RWPE1 (cell line): ENCODE measurements at regions not wholly inside any gene's neighbourhood (a gene's known extent, or its start where the extent isn't known, plus 50 kb on each side); places are given as distances from the start of the nearest gene placed in this dataset.
"Not testable (repeated sequence)": the region's sequence is repeated elsewhere in the genome, so short reads cannot be mapped to it uniquely, and the experiment has no call there.

ENCODE experiments used
- CTCF ChIA-PET: fragments of 350-600 bp; sonication (Branson Sonifier 250); formaldehyde crosslinking; extraction: SDS; loops from one replicate; lab custom pipeline; 2021; lab: Yijun Ruan, JAX
- POLR2A ChIA-PET: fragments of 400-600 bp; formaldehyde crosslinking; extraction: SDS; loops from one replicate; lab custom pipeline; 2020; ENCODE audit warnings: antibody characterized with exemption; ENCODE audit not compliant: low non-redundant PET; lab: Yijun Ruan, JAX
- DNase-seq: peaks from one replicate; pipeline ENCODE4 v3.0.0; 2012; ENCODE audit warnings: low spot score
- H3K27ac ChIP-seq: fragments of 450-650 bp; 2 replicates; pipeline ENCODE4 v1.5.1; 2017
- CTCF ChIP-seq: fragments of 450-650 bp; conservative IDR thresholded peaks from 2 replicates; pipeline ENCODE4 v1.5.1; 2017; ENCODE audit warnings: low read depth, mild to moderate bottlenecking

- CTCF ChIA-PET = no interaction called here
- no peak for TF ChIP-seq CTCF
- DNase-seq = no peak
- POLR2A ChIA-PET = no interaction called here
- no peak overlapping the region for H3K27ac ChIP-seq
These were observed 589.0 kb downstream of the ZEB2 start for GRCh38 chr2:143930891-143931290.

- DNase-seq = no peak
- no peak for TF ChIP-seq CTCF
- POLR2A ChIA-PET = no interaction called here
- CTCF ChIA-PET = no interaction called here
- no peak overlapping the region for H3K27ac ChIP-seq
These were observed 591.3 kb downstream of the ZEB2 start for GRCh38 chr2:143928613-143929012.

GRCh38 chr2:143928184-143928583 lies 591.7 kb downstream of the ZEB2 start:
- POLR2A ChIA-PET = no interaction called here
- no peak for DNase-seq
- H3K27ac ChIP-seq = no peak overlapping the region
- CTCF ChIA-PET = no interaction called here
- no peak for TF ChIP-seq CTCF

GRCh38 chr2:143926736-143927135 lies 593.2 kb downstream of the ZEB2 start:
- ChIA-PET POLR2A (no interaction called here), CTCF (interaction anchor here (0.5 kb wide), 1 partner anchor 343 kb away, joined by 3 read pairs; no protein-coding TSS in a partner anchor)
- DNase-seq = no peak
- no peak overlapping the region for H3K27ac ChIP-seq
- TF ChIP-seq CTCF = no peak

GRCh38 chr2:143922261-143922830 lies 597.6 kb downstream of the ZEB2 start:
- POLR2A ChIA-PET, DNase-seq, H3K27ac ChIP-seq, CTCF ChIA-PET: not testable (repeated sequence)

- no peak overlapping the region for H3K27ac ChIP-seq
- ChIA-PET POLR2A (no interaction called here), CTCF (no interaction called here)
- TF ChIP-seq CTCF = no peak
- DNase-seq = no peak
These were observed 601.4 kb downstream of the ZEB2 start for GRCh38 chr2:143918465-143918989.

- TF ChIP-seq CTCF = no peak
These were observed 603.1 kb downstream of the ZEB2 start for GRCh38 chr2:143916781-143917180.

More at GRCh38 chr2:143916781-143917180, 603.1 kb downstream of the ZEB2 start:
- no peak overlapping the region for H3K27ac ChIP-seq
- ChIA-PET CTCF (no interaction called here), POLR2A (no interaction called here)
- DNase-seq = no peak
